B cell (primary cell): ENCODE measurements at regions not wholly inside any gene's neighbourhood (a gene's known extent, or its start where the extent isn't known, plus 50 kb on each side); places are given as distances from the start of the nearest gene placed in this dataset.

ENCODE experiments used
- CTCF ChIP-seq: fragments of 200-600 bp; IDR thresholded peaks from one replicate; pipeline ENCODE4 v1.8.0; 2022; ENCODE audit warnings: antibody characterized with exemption, mild to moderate bottlenecking
- EZH2 ChIP-seq: IDR thresholded peaks from 2 replicates; pipeline ENCODE4 v1.6.1; 2012; ENCODE audit warnings: borderline replicate concordance, low read depth, mild to moderate bottlenecking, moderate library complexity, low read length; ENCODE audit not compliant: insufficient read depth, poor library complexity, severe bottlenecking

GRCh38 chr6:81413306-81413705 is 339.2 kb downstream of the TENT5A start:
- TF ChIP-seq CTCF, result no peak
- no peak for TF ChIP-seq EZH2
